HEK293 (cell line): ENCODE measurements at regions not wholly inside any gene's neighbourhood (a gene's known extent, or its start where the extent isn't known, plus 50 kb on each side); places are given as distances from the start of the nearest gene placed in this dataset.

ENCODE experiments used
- CTCF ChIA-PET: fragments of 350-600 bp; formaldehyde crosslinking; extraction: SDS; loops from one replicate; lab custom pipeline; 2021; ENCODE audit warnings: antibody characterized with exemption; lab: Yijun Ruan, JAX
- POLR2A ChIA-PET: fragments of 300-600 bp; formaldehyde crosslinking; extraction: SDS; loops from one replicate; lab custom pipeline; 2020; ENCODE audit warnings: antibody characterized with exemption, inconsistent platforms; lab: Yijun Ruan, JAX
- H3K27ac ChIP-seq: fragments of 200-500 bp; sonication (Bioruptor generic); 2 replicates; pipeline ENCODE4 v1.5.1; 2014; ENCODE audit warnings: low read depth, low read length, control low read depth, inconsistent platforms; ENCODE audit errors: extremely low read depth
- H3K36me3 ChIP-seq, 2 experiments: fragments of 200-500 bp in 1 of 2; sonication (Bioruptor generic) in 1 of 2; 1 replicate in 1 of 2; 2 replicates in 1 of 2; pipeline ENCODE4 v1.5.1; 2014 to 2017; ENCODE audit warnings: inconsistent platforms in 2 of 2, low read length in 2 of 2; ENCODE audit not compliant: control insufficient read depth in 2 of 2, insufficient read depth in 1 of 2
- H3K4me1 ChIP-seq: fragments of 200-500 bp; sonication (Bioruptor generic); 2 replicates; pipeline ENCODE4 v1.5.1; 2014; ENCODE audit warnings: mild to moderate bottlenecking, low read length, inconsistent platforms; ENCODE audit not compliant: control insufficient read depth, insufficient read depth
- H3K4me3 ChIP-seq: 2 replicates; pipeline ENCODE4 v1.5.1; 2011; ENCODE audit warnings: low read depth, mild to moderate bottlenecking, control low read depth, low read length, moderate library complexity
- H3K9me3 ChIP-seq: fragments of 200-500 bp; sonication (Bioruptor generic); 2 replicates; pipeline ENCODE4 v1.5.1; 2014; ENCODE audit warnings: low read depth, low read length, inconsistent platforms; ENCODE audit not compliant: control insufficient read depth, insufficient read depth
- ATF2 ChIP-seq: fragments of 450-650 bp; formaldehyde crosslinking; IDR thresholded peaks from 2 replicates; pipeline ENCODE4 v1.5.1; 2016; ENCODE audit warnings: missing biosample characterization, missing genetic modification characterization, low read depth
- GFI1B ChIP-seq: fragments of 450-650 bp; formaldehyde crosslinking; IDR thresholded peaks from 2 replicates; pipeline ENCODE4 v1.5.1; 2016; ENCODE audit warnings: missing biosample characterization, missing genetic modification characterization
- GLIS2 ChIP-seq: fragments of 450-650 bp; formaldehyde crosslinking; IDR thresholded peaks from 2 replicates; pipeline ENCODE4 v1.5.1; 2016; ENCODE audit warnings: missing biosample characterization, missing genetic modification characterization
- IKZF3 ChIP-seq: fragments of 450-650 bp; IDR thresholded peaks from 2 replicates; pipeline ENCODE4 v1.5.0; 2018; ENCODE audit warnings: missing biosample characterization, mild to moderate bottlenecking, missing genetic modification characterization, moderate library complexity
- KLF16 ChIP-seq: fragments of 450-650 bp; formaldehyde crosslinking; IDR thresholded peaks from 2 replicates; pipeline ENCODE4 v1.5.1; 2017; ENCODE audit warnings: missing biosample characterization, missing genetic modification characterization
- ZFP37 ChIP-seq: fragments of 450-650 bp; formaldehyde crosslinking; IDR thresholded peaks from 2 replicates; pipeline ENCODE4 v1.5.1; 2016; ENCODE audit warnings: missing biosample characterization, missing genetic modification characterization
- ZNF169 ChIP-seq: fragments of 450-650 bp; formaldehyde crosslinking; IDR thresholded peaks from 2 replicates; pipeline ENCODE4 v1.5.1; 2016; ENCODE audit warnings: missing biosample characterization, missing genetic modification characterization
- ZNF266 ChIP-seq: fragments of 450-650 bp; formaldehyde crosslinking; IDR thresholded peaks from 2 replicates; pipeline ENCODE4 v1.5.1; 2016; ENCODE audit warnings: missing biosample characterization, missing genetic modification characterization, low read depth
- ZNF366 ChIP-seq: fragments of 450-650 bp; formaldehyde crosslinking; conservative IDR thresholded peaks from 2 replicates; pipeline ENCODE4 v1.5.1; 2016; ENCODE audit warnings: missing biosample characterization, missing genetic modification characterization
- ZNF529 ChIP-seq: fragments of 450-650 bp; formaldehyde crosslinking; IDR thresholded peaks from 2 replicates; pipeline ENCODE4 v1.5.1; 2017; ENCODE audit warnings: missing genetic modification characterization, missing biosample characterization; ENCODE audit not compliant: insufficient replicate concordance
- ZNF560 ChIP-seq: fragments of 450-650 bp; formaldehyde crosslinking; IDR thresholded peaks from 2 replicates; pipeline ENCODE4 v1.5.1; 2017; ENCODE audit warnings: missing biosample characterization, missing genetic modification characterization, borderline replicate concordance
- ZNF768 ChIP-seq: fragments of 450-650 bp; formaldehyde crosslinking; IDR thresholded peaks from 2 replicates; pipeline ENCODE4 v1.5.1; 2018; ENCODE audit warnings: missing biosample characterization, mild to moderate bottlenecking, missing genetic modification characterization
- TF ChIP-seq, protein P1 (sequence below): fragments of 450-650 bp; formaldehyde crosslinking; conservative IDR thresholded peaks from 2 replicates; pipeline ENCODE4 v1.5.1; 2016; ENCODE audit warnings: low read depth, missing biosample characterization, missing genetic modification characterization
- TF ChIP-seq, protein P2 (sequence below): fragments of 450-650 bp; formaldehyde crosslinking; IDR thresholded peaks from 2 replicates; pipeline ENCODE4 v1.5.1; 2016; ENCODE audit warnings: missing biosample characterization, missing genetic modification characterization, borderline replicate concordance
- TF ChIP-seq, protein P3 (sequence below): fragments of 450-650 bp; formaldehyde crosslinking; optimal IDR thresholded peaks from 2 replicates; pipeline ENCODE3; 2016; ENCODE audit warnings: missing biosample characterization, mild to moderate bottlenecking, missing genetic modification characterization
- TF ChIP-seq, protein P4 (sequence below): fragments of 450-650 bp; formaldehyde crosslinking; IDR thresholded peaks from 2 replicates; pipeline ENCODE4 v1.5.1; 2016; ENCODE audit warnings: missing biosample characterization, missing genetic modification characterization
- TF ChIP-seq, protein P5 (sequence below): fragments of 450-650 bp; IDR thresholded peaks from 2 replicates; pipeline ENCODE4 v1.5.1; 2018; ENCODE audit warnings: missing biosample characterization, missing genetic modification characterization
- TF ChIP-seq, protein P6 (sequence below): fragments of 450-650 bp; formaldehyde crosslinking; IDR thresholded peaks from 2 replicates; pipeline ENCODE4 v1.5.1; 2017; ENCODE audit warnings: missing biosample characterization, mild to moderate bottlenecking, missing genetic modification characterization, moderate library complexity
- TF ChIP-seq, protein P7 (sequence below): fragments of 450-650 bp; formaldehyde crosslinking; IDR thresholded peaks from 2 replicates; pipeline ENCODE4 v1.5.1; 2017; ENCODE audit warnings: missing biosample characterization, missing genetic modification characterization

DNA sequence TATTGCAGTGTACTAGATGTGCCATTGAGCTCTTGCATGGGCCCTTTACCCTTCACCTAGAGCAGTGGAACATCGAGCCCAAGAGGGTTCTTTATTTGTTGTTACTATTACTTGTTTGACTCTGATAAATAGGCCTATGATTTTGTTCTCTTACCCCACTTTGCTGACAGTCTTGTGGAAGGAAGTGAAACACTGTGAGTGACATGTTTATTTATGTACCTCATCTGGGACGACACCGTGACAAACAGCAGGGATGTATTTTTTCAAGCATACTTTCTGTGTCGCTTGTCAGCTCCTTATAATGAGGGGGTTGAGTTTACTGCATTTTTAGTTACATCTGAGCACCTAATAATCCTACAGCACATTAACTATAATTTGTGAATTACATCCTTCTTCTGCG lies 1010.3 kb upstream of the TENM4 start (continued):
- TF ChIP-seq, protein P1, sequence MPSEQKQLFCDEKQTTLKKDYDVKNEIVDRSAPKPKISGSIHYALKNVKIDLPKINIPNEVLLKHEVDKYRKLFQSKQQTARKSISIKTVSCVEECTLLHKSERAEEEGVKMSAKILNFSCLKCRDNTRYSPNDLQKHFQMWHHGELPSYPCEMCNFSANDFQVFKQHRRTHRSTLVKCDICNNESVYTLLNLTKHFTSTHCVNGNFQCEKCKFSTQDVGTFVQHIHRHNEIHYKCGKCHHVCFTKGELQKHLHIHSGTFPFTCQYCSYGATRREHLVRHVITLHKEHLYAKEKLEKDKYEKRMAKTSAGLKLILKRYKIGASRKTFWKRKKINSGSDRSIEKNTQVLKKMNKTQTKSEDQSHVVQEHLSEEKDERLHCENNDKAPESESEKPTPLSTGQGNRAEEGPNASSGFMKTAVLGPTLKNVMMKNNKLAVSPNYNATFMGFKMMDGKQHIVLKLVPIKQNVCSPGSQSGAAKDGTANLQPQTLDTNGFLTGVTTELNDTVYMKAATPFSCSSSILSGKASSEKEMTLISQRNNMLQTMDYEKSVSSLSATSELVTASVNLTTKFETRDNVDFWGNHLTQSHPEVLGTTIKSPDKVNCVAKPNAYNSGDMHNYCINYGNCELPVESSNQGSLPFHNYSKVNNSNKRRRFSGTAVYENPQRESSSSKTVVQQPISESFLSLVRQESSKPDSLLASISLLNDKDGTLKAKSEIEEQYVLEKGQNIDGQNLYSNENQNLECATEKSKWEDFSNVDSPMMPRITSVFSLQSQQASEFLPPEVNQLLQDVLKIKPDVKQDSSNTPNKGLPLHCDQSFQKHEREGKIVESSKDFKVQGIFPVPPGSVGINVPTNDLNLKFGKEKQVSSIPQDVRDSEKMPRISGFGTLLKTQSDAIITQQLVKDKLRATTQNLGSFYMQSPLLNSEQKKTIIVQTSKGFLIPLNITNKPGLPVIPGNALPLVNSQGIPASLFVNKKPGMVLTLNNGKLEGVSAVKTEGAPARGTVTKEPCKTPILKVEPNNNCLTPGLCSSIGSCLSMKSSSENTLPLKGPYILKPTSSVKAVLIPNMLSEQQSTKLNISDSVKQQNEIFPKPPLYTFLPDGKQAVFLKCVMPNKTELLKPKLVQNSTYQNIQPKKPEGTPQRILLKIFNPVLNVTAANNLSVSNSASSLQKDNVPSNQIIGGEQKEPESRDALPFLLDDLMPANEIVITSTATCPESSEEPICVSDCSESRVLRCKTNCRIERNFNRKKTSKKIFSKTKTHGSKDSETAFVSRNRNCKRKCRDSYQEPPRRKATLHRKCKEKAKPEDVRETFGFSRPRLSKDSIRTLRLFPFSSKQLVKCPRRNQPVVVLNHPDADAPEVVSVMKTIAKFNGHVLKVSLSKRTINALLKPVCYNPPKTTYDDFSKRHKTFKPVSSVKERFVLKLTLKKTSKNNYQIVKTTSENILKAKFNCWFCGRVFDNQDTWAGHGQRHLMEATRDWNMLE (tag by site-specific recombination): no peak

DNA sequence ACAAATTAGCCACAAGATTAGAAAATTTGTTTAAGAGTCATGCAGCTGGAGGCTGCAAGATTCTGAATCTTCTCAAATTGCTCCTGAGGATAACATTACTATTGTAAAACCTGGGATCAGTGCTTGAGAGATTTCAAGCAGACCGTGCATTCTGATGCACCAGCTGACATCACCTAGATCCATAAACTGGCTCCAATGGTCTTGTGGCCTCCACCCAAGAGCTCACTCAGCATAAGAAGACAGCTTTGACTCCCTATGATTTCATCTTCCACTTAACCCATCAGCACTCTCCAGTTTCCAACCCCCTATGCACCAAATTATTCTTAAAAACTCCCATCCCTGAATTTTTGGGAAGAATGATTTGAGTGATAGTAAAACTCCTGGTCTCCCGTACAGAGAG lies 1007.9 kb upstream of the TENM4 start:
- POLR2A ChIA-PET: no interaction called here
- Histone ChIP-seq H3K9me3 (no peaks in the 10 kb centered on the region), H3K36me3 (no peaks in the 10 kb centered on the region), H3K4me3 (no peak overlapping the region), H3K4me1 (no peaks in the 10 kb centered on the region), H3K27ac (no peak overlapping the region)
- CTCF ChIA-PET: no interaction called here
- TF ChIP-seq ZFP37 (no peak), ZNF768 (no peak), ZNF366 (no peak), ZNF169 (tag by site-specific recombination) (no peak), ATF2 (tag by site-specific recombination) (no peak), KLF16 (tag by site-specific recombination) (no peak), ZNF560 (tag by site-specific recombination) (no peak), ZNF529 (tag by site-specific recombination) (no peak), GFI1B (tag by site-specific recombination) (no peak), IKZF3 (tag by site-specific recombination) (no peak), ZNF266 (tag by site-specific recombination) (no peak), GLIS2 (tag by site-specific recombination) (no peak)
- TF ChIP-seq, protein P2, sequence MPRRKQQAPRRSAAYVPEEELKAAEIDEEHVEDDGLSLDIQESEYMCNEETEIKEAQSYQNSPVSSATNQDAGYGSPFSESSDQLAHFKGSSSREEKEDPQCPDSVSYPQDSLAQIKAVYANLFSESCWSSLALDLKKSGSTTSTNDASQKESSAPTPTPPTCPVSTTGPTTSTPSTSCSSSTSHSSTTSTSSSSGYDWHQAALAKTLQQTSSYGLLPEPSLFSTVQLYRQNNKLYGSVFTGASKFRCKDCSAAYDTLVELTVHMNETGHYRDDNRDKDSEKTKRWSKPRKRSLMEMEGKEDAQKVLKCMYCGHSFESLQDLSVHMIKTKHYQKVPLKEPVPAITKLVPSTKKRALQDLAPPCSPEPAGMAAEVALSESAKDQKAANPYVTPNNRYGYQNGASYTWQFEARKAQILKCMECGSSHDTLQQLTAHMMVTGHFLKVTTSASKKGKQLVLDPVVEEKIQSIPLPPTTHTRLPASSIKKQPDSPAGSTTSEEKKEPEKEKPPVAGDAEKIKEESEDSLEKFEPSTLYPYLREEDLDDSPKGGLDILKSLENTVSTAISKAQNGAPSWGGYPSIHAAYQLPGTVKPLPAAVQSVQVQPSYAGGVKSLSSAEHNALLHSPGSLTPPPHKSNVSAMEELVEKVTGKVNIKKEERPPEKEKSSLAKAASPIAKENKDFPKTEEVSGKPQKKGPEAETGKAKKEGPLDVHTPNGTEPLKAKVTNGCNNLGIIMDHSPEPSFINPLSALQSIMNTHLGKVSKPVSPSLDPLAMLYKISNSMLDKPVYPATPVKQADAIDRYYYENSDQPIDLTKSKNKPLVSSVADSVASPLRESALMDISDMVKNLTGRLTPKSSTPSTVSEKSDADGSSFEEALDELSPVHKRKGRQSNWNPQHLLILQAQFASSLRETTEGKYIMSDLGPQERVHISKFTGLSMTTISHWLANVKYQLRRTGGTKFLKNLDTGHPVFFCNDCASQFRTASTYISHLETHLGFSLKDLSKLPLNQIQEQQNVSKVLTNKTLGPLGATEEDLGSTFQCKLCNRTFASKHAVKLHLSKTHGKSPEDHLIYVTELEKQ (tag by site-specific recombination): no peak
- TF ChIP-seq, protein P3, sequence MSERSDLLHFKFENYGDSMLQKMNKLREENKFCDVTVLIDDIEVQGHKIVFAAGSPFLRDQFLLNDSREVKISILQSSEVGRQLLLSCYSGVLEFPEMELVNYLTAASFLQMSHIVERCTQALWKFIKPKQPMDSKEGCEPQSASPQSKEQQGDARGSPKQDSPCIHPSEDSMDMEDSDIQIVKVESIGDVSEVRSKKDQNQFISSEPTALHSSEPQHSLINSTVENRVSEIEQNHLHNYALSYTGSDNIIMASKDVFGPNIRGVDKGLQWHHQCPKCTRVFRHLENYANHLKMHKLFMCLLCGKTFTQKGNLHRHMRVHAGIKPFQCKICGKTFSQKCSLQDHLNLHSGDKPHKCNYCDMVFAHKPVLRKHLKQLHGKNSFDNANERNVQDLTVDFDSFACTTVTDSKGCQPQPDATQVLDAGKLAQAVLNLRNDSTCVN: no peak
- TF ChIP-seq, protein P4, sequence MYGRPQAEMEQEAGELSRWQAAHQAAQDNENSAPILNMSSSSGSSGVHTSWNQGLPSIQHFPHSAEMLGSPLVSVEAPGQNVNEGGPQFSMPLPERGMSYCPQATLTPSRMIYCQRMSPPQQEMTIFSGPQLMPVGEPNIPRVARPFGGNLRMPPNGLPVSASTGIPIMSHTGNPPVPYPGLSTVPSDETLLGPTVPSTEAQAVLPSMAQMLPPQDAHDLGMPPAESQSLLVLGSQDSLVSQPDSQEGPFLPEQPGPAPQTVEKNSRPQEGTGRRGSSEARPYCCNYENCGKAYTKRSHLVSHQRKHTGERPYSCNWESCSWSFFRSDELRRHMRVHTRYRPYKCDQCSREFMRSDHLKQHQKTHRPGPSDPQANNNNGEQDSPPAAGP (tag by site-specific recombination): no peak
- TF ChIP-seq, protein P5, sequence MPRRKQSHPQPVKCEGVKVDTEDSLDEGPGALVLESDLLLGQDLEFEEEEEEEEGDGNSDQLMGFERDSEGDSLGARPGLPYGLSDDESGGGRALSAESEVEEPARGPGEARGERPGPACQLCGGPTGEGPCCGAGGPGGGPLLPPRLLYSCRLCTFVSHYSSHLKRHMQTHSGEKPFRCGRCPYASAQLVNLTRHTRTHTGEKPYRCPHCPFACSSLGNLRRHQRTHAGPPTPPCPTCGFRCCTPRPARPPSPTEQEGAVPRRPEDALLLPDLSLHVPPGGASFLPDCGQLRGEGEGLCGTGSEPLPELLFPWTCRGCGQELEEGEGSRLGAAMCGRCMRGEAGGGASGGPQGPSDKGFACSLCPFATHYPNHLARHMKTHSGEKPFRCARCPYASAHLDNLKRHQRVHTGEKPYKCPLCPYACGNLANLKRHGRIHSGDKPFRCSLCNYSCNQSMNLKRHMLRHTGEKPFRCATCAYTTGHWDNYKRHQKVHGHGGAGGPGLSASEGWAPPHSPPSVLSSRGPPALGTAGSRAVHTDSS: no peak
- TF ChIP-seq, protein P6, sequence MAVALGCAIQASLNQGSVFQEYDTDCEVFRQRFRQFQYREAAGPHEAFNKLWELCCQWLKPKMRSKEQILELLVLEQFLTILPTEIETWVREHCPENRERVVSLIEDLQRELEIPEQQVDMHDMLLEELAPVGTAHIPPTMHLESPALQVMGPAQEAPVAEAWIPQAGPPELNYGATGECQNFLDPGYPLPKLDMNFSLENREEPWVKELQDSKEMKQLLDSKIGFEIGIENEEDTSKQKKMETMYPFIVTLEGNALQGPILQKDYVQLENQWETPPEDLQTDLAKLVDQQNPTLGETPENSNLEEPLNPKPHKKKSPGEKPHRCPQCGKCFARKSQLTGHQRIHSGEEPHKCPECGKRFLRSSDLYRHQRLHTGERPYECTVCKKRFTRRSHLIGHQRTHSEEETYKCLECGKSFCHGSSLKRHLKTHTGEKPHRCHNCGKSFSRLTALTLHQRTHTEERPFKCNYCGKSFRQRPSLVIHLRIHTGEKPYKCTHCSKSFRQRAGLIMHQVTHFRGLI (tag by site-specific recombination): no peak
- TF ChIP-seq, protein P7, sequence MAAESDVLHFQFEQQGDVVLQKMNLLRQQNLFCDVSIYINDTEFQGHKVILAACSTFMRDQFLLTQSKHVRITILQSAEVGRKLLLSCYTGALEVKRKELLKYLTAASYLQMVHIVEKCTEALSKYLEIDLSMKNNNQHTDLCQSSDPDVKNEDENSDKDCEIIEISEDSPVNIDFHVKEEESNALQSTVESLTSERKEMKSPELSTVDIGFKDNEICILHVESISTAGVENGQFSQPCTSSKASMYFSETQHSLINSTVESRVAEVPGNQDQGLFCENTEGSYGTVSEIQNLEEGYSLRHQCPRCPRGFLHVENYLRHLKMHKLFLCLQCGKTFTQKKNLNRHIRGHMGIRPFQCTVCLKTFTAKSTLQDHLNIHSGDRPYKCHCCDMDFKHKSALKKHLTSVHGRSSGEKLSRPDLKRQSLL (tag by site-specific recombination): no peak
